ENCODE measurements at regions not wholly inside any gene's neighbourhood (a gene's known extent, or its start where the extent isn't known, plus 50 kb on each side); places are given as distances from the start of the nearest gene placed in this dataset.
A peak's percentile ranks its signal among the peaks of the same experiment; 100 is the strongest.

- DNase-seq: no peak
These were observed 56.0 kb upstream of the CD53 start for GRCh38 chr1:110816945-110817344.

GRCh38 chr1:110811529-110811928 is 61.4 kb upstream of the CD53 start:
- no peak for DNase-seq

- no peak for DNase-seq
These were observed 72.9 kb upstream of the CD53 start for GRCh38 chr1:110800079-110800478.

- no peak for DNase-seq
These were observed 74.2 kb upstream of the CD53 start for GRCh38 chr1:110798691-110799256.

GRCh38 chr1:110788673-110789072 is 84.3 kb upstream of the CD53 start:
- no peak for DNase-seq

GRCh38 chr1:110787328-110788071 is 85.4 kb upstream of the CD53 start:
- no peak for DNase-seq

GRCh38 chr1:110786802-110787327 is 86.1 kb upstream of the CD53 start:
- no peak for DNase-seq

GRCh38 chr1:110785612-110786011 is 87.3 kb upstream of the CD53 start:
- DNase-seq: no peak

- DNase-seq: no peak
These were observed 87.9 kb upstream of the CD53 start for GRCh38 chr1:110785055-110785454.

GRCh38 chr1:110783292-110783918 is 89.5 kb upstream of the CD53 start:
- peak; percentile 35 for DNase-seq

- DNase-seq: no peak
These were observed 91.4 kb upstream of the CD53 start for GRCh38 chr1:110781525-110781924.

GRCh38 chr1:110780600-110781484 is 92.1 kb upstream of the CD53 start:
- DNase-seq: peak; percentile 54

- DNase-seq: no peak
These were observed 93.3 kb upstream of the CD53 start for GRCh38 chr1:110779636-110780035.

- DNase-seq: no peak
These were observed 94.1 kb upstream of the CD53 start for GRCh38 chr1:110778821-110779220.

GRCh38 chr1:110777228-110777627 is 95.7 kb upstream of the CD53 start:
- DNase-seq: no peak

GRCh38 chr1:110774398-110774797 is 98.5 kb upstream of the CD53 start:
- no peak for DNase-seq

GRCh38 chr1:110773813-110774212 is 99.1 kb upstream of the KCNA3 start:
- DNase-seq: no peak

GRCh38 chr1:110771245-110772022 is 96.7 kb upstream of the KCNA3 start:
- no peak for DNase-seq

- no peak for DNase-seq
These were observed 96.1 kb upstream of the KCNA3 start for GRCh38 chr1:110770832-110771231.

GRCh38 chr1:110768605-110769004 is 93.9 kb upstream of the KCNA3 start:
- DNase-seq: no peak

GRCh38 chr1:110766336-110766647 is 91.6 kb upstream of the KCNA3 start:
- no peak for DNase-seq
